ENCODE measurements at regions not wholly inside any gene's neighbourhood (a gene's known extent, or its start where the extent isn't known, plus 50 kb on each side); places are given as distances from the start of the nearest gene placed in this dataset.

DNA sequence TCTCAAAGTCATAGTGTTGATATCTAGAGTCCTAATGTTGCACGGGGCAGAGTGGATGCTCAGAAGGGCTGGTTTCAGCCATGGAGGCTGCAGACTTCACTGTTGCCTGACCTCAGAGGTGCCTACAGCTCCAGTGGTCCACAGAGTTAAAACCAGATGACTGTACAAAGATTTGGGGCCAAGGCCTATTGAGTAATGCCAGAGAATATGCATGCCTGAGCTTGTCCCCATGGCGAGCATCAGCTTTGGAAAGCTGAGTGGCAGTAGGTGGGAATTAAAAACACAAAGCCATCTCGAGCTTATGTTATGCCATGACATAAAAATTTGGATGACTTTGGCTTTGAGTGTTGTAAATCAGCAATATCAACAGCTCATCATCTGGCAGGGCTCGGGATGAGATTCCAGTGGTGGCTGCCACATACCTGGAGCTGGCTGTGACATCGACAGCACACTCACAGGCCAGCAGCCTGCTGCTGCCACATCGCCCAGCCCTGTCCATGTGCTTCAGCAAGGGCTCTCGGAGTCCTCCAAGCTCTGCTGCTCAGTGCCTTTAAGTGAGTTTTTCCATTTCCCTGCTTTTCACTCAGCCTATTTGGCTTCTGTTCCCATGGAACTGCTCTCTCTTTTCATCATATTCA is 379.6 kb downstream of the TNS3 start:
- no peaks in the 10 kb centered on the region for H3K36me3 Mint-ChIP-seq (ENCODE audit: low read depth)
- no peaks in the 10 kb centered on the region for H3K27me3 Mint-ChIP-seq (ENCODE audit: low read depth)
- no peak for DNase-seq
- no peak overlapping the region for H3K27ac Mint-ChIP-seq
- CTCF ChIA-PET: no interaction called here
- intact Hi-C loops (cut with micrococcal nuclease): no loop called here
- H3K4me3 Mint-ChIP-seq: no peak overlapping the region
- H3K4me1 Mint-ChIP-seq (ENCODE audit: low read depth): no peaks in the 10 kb centered on the region
- H3K9me3 Mint-ChIP-seq: peaks cover under 1% of the 10 kb centered on the region

DNA sequence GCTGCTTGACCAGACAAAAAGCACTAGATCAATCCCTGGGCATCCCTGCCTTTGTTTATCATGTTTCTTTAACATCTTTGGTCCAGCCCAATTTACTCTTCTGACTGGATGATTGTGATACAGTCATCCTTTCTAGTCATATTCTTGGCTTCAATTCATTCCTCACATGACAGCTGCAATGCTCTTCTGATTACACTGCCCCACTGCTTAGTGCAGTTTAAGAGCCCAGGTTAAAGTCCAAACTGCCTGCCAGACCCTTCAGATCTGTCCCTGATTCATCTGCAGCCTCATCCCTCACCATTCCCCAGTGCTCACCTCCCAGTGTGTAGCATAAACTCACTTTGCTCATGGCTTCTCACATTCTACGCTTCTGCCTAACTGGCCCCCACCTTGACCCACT is 383.8 kb downstream of the TNS3 start:
- no peaks in the 10 kb centered on the region for H3K27me3 Mint-ChIP-seq (ENCODE audit: low read depth)
- no peak overlapping the region for H3K4me3 Mint-ChIP-seq
- H3K27ac Mint-ChIP-seq: no peak overlapping the region
- CTCF ChIA-PET: no interaction called here
- no peaks in the 10 kb centered on the region for H3K4me1 Mint-ChIP-seq (ENCODE audit: low read depth)
- H3K9me3 Mint-ChIP-seq: no peaks in the 10 kb centered on the region
- intact Hi-C loops (cut with micrococcal nuclease): no loop called here
- H3K36me3 Mint-ChIP-seq (ENCODE audit: low read depth): no peaks in the 10 kb centered on the region
- DNase-seq: no peak

DNA sequence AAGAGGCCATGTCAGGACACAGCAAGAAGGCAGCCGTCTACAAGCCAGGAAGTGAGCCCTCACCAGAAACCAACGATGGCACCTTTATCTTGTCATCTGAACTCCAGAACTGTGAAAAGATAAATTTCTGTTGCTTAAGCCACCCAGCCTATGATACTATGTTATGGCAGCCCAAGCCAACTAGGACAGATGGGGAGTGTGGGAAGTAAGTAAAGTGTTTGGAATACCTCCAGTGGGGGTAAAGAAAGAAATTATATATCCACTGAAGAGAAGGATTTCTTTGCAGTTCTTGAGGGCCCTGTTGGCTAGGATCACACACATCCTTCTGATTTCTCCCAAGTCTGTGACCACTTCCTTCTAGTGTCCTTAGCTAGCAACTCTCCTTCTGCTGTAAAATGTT is 384.4 kb downstream of the TNS3 start:
- DNase-seq: no peak
- Mint-ChIP-seq H3K36me3 (ENCODE audit: low read depth) (no peaks in the 10 kb centered on the region), H3K27me3 (ENCODE audit: low read depth) (no peaks in the 10 kb centered on the region), H3K9me3 (no peaks in the 10 kb centered on the region), H3K27ac (no peak overlapping the region), H3K4me3 (no peak overlapping the region), H3K4me1 (ENCODE audit: low read depth) (no peaks in the 10 kb centered on the region)
- CTCF ChIA-PET: no interaction called here
- intact Hi-C loops (cut with micrococcal nuclease): no loop called here

DNA sequence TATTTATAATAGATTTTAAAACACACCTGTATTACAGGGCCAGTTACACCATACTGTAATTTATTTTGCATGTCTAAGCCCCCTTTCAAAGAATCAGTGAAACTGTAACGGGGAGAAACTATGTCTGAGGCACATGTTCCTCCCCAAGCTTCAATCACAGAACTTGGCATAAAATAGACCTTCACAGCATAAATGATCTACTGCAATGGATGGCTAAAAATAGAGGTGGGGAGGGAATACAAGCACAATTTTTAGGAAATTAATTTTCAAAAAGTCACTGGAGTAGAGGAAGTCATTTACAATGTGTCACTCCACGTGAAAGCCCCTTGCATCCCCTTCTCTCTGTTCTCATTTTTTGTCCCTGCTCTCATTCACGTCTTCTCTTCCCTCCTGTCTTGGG is 385.2 kb downstream of the TNS3 start:
- Mint-ChIP-seq H3K27me3 (ENCODE audit: low read depth) (peaks cover 1% of the 10 kb centered on the region), H3K9me3 (no peaks in the 10 kb centered on the region), H3K36me3 (ENCODE audit: low read depth) (no peaks in the 10 kb centered on the region), H3K4me1 (ENCODE audit: low read depth) (no peaks in the 10 kb centered on the region), H3K4me3 (no peak overlapping the region), H3K27ac (no peak overlapping the region)
- CTCF ChIA-PET: no interaction called here
- intact Hi-C loops (cut with micrococcal nuclease): no loop called here
- DNase-seq: no peak

DNA sequence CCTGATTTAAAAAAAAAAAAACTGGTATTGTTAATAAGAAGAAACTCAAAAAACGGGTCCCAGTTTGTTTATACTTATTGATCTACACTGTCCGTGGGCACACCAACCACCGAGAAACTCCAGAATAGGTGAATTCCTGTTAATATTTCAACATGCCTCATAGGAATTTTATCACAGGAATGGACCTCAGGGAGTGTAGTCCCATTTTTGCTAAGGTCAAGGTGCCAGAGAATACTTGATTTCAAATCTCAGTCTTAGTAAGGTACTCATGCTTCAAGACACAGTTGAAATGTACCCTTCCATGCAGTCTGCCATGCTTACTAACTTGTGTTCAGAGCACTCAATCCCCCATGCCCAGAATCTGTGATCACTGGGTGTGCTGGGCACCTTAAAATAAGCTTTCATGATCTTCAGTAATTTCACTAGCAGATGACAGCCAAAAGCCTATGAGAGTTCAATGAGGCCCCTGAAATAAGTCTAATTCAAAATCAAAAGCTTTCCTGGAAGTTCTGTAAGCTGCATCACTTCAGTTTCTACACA is 385.7 kb downstream of the TNS3 start:
- H3K27me3 Mint-ChIP-seq (ENCODE audit: low read depth): peaks cover 2% of the 10 kb centered on the region
- H3K4me3 Mint-ChIP-seq: no peak overlapping the region

DNA sequence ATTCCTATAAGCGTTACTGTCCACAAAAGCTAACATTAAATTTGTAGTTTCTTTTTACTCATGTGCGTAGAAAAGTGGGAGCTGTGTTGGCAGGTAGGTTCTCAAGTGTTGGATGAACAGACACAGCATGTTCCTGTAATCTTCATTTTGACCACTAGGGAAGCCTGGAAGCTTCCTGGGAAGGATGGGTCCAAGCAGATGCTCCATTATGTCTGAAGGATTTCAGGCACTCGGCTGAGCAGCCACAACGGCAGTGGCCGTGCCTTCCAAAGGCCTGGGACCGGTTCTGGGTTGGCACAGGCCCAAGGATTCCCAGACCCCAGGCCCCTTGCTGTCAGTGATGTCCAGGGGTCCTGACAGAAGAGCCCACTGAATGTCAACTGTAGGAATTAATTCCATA is 386.3 kb downstream of the TNS3 start:
- Mint-ChIP-seq H3K27ac (no peak overlapping the region), H3K4me3 (no peak overlapping the region), H3K36me3 (ENCODE audit: low read depth) (no peaks in the 10 kb centered on the region), H3K4me1 (ENCODE audit: low read depth) (no peaks in the 10 kb centered on the region), H3K9me3 (no peaks in the 10 kb centered on the region), H3K27me3 (ENCODE audit: low read depth) (peaks cover 2% of the 10 kb centered on the region)
- intact Hi-C loops (cut with micrococcal nuclease): no loop called here
- no peak for DNase-seq
- CTCF ChIA-PET: no interaction called here

More for the DNA sequence above, 385.7 kb downstream of the TNS3 start:
- Mint-ChIP-seq H3K27ac (no peak overlapping the region), H3K9me3 (no peaks in the 10 kb centered on the region), H3K36me3 (ENCODE audit: low read depth) (no peaks in the 10 kb centered on the region), H3K4me1 (ENCODE audit: low read depth) (no peaks in the 10 kb centered on the region)
- CTCF ChIA-PET: no interaction called here
- no peak for DNase-seq
- intact Hi-C loops (cut with micrococcal nuclease): no loop called here

DNA sequence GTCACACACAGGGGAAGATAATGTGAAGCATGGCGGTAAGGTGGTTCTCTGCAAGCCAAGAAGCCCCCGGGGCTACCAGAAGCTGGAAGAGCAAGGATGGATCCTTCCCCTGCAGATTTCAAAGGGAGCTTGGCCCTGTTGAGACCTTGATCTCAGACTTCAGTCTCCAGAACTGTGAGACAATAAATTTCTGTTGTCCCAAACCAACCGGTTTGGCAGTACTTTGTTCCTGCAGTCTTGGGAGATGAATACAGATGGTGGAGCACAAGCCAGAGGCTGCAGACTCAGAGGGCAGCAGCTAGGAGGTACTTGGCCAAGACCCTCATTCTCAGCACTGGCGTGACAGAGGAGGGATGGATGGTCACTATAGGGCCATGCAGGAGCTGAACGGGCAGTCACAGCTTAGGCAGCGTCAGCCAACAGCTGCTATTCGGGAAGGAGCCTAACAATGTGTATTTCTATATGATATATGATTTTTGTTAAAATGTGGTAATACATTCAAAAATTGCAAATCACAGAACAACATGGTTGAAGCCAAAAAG is 387.3 kb downstream of the TNS3 start:
- Mint-ChIP-seq H3K9me3 (no peaks in the 10 kb centered on the region), H3K36me3 (ENCODE audit: low read depth) (no peaks in the 10 kb centered on the region), H3K4me3 (no peak overlapping the region), H3K27me3 (ENCODE audit: low read depth) (peaks cover 2% of the 10 kb centered on the region), H3K27ac (no peak overlapping the region), H3K4me1 (ENCODE audit: low read depth) (no peaks in the 10 kb centered on the region)
- no peak for DNase-seq
- CTCF ChIA-PET: interaction anchor here (0.7 kb wide), 1 partner anchor 9 kb away, joined by 3 read pairs; no protein-coding TSS in a partner anchor
- intact Hi-C loops (cut with micrococcal nuclease): no loop called here

DNA sequence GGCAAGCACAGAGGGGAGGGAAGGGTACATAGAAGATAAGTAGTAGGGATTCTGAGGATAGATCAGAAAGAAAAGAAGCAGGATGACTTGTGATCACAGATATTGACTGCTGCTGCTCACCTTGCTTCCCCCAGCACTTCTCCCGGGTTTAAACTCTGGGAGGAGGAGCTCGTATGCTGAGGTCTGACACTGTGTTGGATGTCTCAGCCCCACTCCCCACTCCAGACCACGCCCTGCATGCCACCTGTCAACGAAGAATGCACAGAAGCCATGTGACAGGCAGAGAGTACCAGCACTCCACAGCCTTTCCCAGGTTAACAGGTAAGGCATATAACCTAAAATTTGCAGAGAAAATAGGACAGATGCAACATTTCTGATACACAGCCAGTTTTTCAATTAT is 388.9 kb downstream of the TNS3 start:
- no peak overlapping the region for H3K4me3 Mint-ChIP-seq
- H3K27ac Mint-ChIP-seq: no peak overlapping the region
- intact Hi-C loops (cut with micrococcal nuclease): no loop called here
- no peaks in the 10 kb centered on the region for H3K36me3 Mint-ChIP-seq (ENCODE audit: low read depth)
- H3K27me3 Mint-ChIP-seq (ENCODE audit: low read depth): peaks cover 2% of the 10 kb centered on the region
- DNase-seq: no peak
- H3K9me3 Mint-ChIP-seq: no peaks in the 10 kb centered on the region
- no peaks in the 10 kb centered on the region for H3K4me1 Mint-ChIP-seq (ENCODE audit: low read depth)
- CTCF ChIA-PET: no interaction called here

DNA sequence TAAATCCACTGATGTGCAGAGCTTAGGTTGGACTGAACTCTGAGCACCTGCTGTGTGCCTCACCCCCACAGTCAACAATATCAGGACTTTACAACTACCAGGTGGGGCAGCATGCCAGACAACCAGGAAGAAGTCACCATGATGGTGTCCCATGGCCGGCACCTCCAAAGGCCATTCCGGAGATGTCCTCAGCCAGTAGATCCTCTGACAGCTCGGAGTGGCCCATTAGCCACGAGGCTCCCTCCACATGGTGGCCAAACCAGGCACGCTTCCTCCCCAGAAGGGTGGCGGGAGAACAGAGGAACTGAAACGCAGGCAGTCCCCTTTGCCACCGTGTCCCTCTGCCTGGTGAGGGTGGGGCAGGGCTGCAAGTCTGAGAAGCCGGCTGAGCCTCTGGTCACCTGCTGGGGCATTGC is 390.0 kb downstream of the TNS3 start:
- DNase-seq: no peak
- no peak overlapping the region for H3K4me3 Mint-ChIP-seq
- peaks cover 2% of the 10 kb centered on the region for H3K27me3 Mint-ChIP-seq (ENCODE audit: low read depth)
- CTCF ChIA-PET: no interaction called here
- H3K4me1 Mint-ChIP-seq (ENCODE audit: low read depth): no peaks in the 10 kb centered on the region
- H3K36me3 Mint-ChIP-seq (ENCODE audit: low read depth): no peaks in the 10 kb centered on the region
- intact Hi-C loops (cut with micrococcal nuclease): no loop called here
- no peak overlapping the region for H3K27ac Mint-ChIP-seq
- H3K9me3 Mint-ChIP-seq: no peaks in the 10 kb centered on the region

DNA sequence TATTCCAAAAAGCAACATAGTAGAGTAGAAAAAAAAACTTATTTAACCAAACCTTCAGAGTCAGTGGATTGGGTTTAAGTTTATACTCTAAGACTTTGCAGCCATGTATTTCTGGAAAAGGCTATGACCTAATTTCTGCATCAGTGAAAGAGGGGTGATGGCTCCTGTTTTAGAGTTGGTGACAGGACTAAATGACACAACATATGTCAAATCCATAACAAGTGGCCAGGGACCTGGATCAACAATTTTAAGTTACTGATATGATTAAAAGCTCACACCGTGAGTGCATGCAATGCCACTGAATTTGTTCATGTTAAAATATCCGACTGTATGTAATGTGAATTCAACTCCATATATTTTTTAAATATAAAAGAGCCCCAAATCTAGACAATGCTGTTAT is 390.6 kb downstream of the TNS3 start:
- no peak overlapping the region for H3K27ac Mint-ChIP-seq
- CTCF ChIA-PET: no interaction called here
- no peaks in the 10 kb centered on the region for H3K9me3 Mint-ChIP-seq
- no peaks in the 10 kb centered on the region for H3K36me3 Mint-ChIP-seq (ENCODE audit: low read depth)
- DNase-seq: no peak
- intact Hi-C loops (cut with micrococcal nuclease): no loop called here
- no peak overlapping the region for H3K4me3 Mint-ChIP-seq
- no peaks in the 10 kb centered on the region for H3K4me1 Mint-ChIP-seq (ENCODE audit: low read depth)
- H3K27me3 Mint-ChIP-seq (ENCODE audit: low read depth): peaks cover 2% of the 10 kb centered on the region

DNA sequence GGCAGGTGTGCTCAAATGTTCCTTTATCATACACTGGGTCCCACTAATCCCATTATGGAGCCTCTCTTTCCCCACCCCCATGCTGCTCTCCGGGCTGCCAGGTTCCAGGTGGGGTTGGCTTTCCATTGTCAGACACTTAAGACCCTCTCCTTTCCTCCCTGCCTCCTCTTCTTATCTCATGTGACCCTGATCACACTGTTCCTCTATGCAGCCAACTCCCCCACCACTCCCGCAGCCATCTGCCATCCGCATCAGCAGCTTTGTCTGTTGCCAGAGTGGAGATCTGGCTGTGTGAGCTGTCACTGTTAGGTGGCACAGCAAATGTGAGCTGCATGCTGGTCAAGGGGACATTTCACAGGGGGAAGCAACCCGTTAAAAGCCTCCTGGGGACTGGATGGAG is 391.4 kb downstream of the TNS3 start:
- CTCF ChIA-PET: interaction anchor here (1.0 kb wide), 1 partner anchor 11 kb away, joined by 3 read pairs; no protein-coding TSS in a partner anchor
- Mint-ChIP-seq H3K27ac (no peak overlapping the region), H3K4me3 (no peak overlapping the region), H3K9me3 (no peaks in the 10 kb centered on the region), H3K27me3 (ENCODE audit: low read depth) (peaks cover 2% of the 10 kb centered on the region), H3K4me1 (ENCODE audit: low read depth) (no peaks in the 10 kb centered on the region), H3K36me3 (ENCODE audit: low read depth) (no peaks in the 10 kb centered on the region)
- no peak for DNase-seq
- intact Hi-C loops (cut with micrococcal nuclease): no loop called here

DNA sequence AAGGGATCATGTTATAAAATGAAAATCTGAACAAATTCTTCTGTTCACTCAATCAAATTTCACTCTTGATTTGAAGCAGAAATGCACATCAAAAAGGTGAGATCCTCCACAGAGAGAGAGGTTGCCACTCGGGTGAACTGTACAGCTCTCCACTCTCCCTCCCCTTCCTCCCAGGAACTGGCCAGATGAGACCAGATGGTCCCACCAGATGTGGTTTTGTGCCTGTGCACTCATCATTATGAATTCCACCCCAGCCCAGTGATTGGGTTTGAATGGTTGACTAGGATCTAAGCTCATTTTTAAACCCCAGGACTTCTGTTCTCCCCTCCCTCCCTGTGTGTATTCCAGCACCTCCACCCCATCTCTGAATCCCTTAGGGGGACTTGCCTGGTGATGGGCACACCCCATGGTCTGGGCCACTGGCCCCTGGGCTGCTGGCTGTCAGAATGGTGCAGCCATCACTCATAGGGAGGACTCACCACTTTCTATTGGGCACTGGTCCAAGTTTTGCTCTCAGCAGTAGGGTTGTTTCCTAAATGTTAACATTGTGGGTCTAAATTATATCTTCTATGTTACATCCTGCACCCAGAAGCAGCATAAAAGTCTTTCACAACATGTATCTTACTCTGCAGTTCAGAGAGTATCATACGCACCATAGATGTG is 393.1 kb downstream of the TNS3 start:
- Mint-ChIP-seq H3K9me3 (no peaks in the 10 kb centered on the region), H3K4me3 (no peak overlapping the region), H3K4me1 (ENCODE audit: low read depth) (no peaks in the 10 kb centered on the region), H3K27me3 (ENCODE audit: low read depth) (peaks cover 2% of the 10 kb centered on the region), H3K36me3 (ENCODE audit: low read depth) (no peaks in the 10 kb centered on the region), H3K27ac (no peak overlapping the region)
- CTCF ChIA-PET: interaction anchor here (1.3 kb wide), 1 partner anchor 78 kb away, joined by 3 read pairs; no protein-coding TSS in a partner anchor
- intact Hi-C loops (cut with micrococcal nuclease): no loop called here
- DNase-seq: no peak

DNA sequence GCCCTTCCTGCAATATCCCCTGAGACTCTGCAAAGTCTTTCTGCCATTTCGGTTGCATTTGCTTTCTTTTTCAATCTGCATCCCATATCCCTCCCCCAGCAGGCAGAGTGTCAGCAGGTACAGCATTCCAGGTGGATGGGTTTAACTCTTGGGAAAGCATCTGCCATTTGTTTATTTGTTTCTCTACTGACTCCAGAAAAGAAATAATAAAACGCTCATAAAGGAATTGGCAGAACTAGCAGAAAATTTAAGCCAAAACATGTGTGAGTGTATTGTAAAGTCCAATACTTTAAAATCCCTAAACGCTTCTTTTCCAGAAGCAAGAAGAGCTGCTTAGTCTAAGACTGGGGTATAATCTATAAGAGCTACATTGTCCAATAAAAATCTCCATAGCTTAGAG is 393.8 kb downstream of the TNS3 start:
- H3K36me3 Mint-ChIP-seq (ENCODE audit: low read depth): no peaks in the 10 kb centered on the region
- peaks cover 2% of the 10 kb centered on the region for H3K27me3 Mint-ChIP-seq (ENCODE audit: low read depth)
- DNase-seq: no peak
- intact Hi-C loops (cut with micrococcal nuclease): no loop called here
- H3K4me3 Mint-ChIP-seq: no peak overlapping the region
- no peak overlapping the region for H3K27ac Mint-ChIP-seq
- no peaks in the 10 kb centered on the region for H3K4me1 Mint-ChIP-seq (ENCODE audit: low read depth)
- CTCF ChIA-PET: no interaction called here
- H3K9me3 Mint-ChIP-seq: no peaks in the 10 kb centered on the region

All from activated naive CD4-positive, alpha-beta T cell treated with anti-CD3 and anti-CD28 coated beads for 36 hours (primary cell).